ENCODE measurements at regions not wholly inside any gene's neighbourhood (a gene's known extent, or its start where the extent isn't known, plus 50 kb on each side); places are given as distances from the start of the nearest gene placed in this dataset.

DNA sequence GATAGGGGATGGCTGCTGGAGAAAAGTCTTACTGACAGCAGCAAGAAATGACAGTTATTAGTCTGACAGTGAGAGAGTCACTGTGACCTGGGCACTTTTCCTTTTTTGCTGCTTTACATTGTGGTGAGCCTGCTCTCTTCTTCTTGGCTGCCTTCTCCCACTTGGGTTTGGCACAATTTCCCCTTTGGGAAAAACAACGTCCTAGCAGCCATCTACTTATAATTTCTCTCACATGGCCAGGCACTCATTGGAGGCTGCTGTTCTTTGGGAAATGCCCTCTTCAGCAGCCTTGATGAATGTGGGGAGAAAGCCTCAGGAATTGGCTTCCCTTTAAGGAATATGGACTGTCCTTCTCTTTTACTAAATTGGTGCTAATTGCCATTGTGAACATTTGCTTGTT is 60.4 kb upstream of the SLC1A4 start:
- no peak for ATAC-seq

DNA sequence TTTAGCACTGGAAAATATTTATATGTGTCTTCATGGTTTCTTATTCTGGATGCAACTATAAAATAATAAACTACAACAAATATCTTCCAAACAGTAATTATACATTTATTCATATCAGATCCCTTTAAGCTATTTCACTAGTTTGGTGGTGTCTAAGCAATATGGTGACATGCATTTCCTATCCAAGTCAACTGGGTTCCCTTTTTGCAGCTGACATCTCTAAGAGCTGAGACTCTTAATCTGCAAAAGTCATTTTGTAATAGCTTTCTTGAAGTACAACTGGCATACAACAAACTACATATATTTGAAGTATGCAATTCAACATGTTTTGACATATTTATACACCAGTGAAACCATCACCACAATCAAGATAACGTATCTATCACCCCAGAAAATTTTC is 59.9 kb upstream of the SLC1A4 start:
- no peak for ATAC-seq
- TF ChIP-seq ARNTL (CRISPR knock-in tag; IDR thresholded peaks at IDR 0.05; ENCODE audit: borderline replicate concordance, low read depth) (no peak), TOX (CRISPR knock-in tag; IDR thresholded peaks at IDR 0.05; ENCODE audit: borderline replicate concordance) (no peak), CSDC2 (CRISPR knock-in tag; IDR thresholded peaks at IDR 0.05) (no peak), GLIS3 (CRISPR knock-in tag; IDR thresholded peaks at IDR 0.05) (no peak), ZC3H10 (CRISPR knock-in tag; IDR thresholded peaks at IDR 0.05) (no peak), TCF4 (CRISPR knock-in tag; IDR thresholded peaks at IDR 0.05; ENCODE audit: borderline replicate concordance) (no peak)
- TF ChIP-seq, protein P1, sequence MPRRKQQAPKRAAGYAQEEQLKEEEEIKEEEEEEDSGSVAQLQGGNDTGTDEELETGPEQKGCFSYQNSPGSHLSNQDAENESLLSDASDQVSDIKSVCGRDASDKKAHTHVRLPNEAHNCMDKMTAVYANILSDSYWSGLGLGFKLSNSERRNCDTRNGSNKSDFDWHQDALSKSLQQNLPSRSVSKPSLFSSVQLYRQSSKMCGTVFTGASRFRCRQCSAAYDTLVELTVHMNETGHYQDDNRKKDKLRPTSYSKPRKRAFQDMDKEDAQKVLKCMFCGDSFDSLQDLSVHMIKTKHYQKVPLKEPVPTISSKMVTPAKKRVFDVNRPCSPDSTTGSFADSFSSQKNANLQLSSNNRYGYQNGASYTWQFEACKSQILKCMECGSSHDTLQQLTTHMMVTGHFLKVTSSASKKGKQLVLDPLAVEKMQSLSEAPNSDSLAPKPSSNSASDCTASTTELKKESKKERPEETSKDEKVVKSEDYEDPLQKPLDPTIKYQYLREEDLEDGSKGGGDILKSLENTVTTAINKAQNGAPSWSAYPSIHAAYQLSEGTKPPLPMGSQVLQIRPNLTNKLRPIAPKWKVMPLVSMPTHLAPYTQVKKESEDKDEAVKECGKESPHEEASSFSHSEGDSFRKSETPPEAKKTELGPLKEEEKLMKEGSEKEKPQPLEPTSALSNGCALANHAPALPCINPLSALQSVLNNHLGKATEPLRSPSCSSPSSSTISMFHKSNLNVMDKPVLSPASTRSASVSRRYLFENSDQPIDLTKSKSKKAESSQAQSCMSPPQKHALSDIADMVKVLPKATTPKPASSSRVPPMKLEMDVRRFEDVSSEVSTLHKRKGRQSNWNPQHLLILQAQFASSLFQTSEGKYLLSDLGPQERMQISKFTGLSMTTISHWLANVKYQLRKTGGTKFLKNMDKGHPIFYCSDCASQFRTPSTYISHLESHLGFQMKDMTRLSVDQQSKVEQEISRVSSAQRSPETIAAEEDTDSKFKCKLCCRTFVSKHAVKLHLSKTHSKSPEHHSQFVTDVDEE (CRISPR knock-in tag; IDR thresholded peaks at IDR 0.05): no peak

More for the DNA sequence above, 60.4 kb upstream of the SLC1A4 start:
- TF ChIP-seq GLIS3 (CRISPR knock-in tag; IDR thresholded peaks at IDR 0.05) (no peak), TCF4 (CRISPR knock-in tag; IDR thresholded peaks at IDR 0.05; ENCODE audit: borderline replicate concordance) (no peak), SNAI2 (CRISPR knock-in tag; IDR thresholded peaks at IDR 0.05) (no peak), ZNF70 (CRISPR knock-in tag; IDR thresholded peaks at IDR 0.05) (no peak), ZFP3 (CRISPR knock-in tag; IDR thresholded peaks at IDR 0.05) (no peak), ARNTL (CRISPR knock-in tag; IDR thresholded peaks at IDR 0.05; ENCODE audit: borderline replicate concordance, low read depth) (no peak), PPARA (CRISPR knock-in tag; IDR thresholded peaks at IDR 0.05; ENCODE audit: borderline replicate concordance) (no peak), RARB (CRISPR knock-in tag; IDR thresholded peaks at IDR 0.05) (no peak), TOX (CRISPR knock-in tag; IDR thresholded peaks at IDR 0.05; ENCODE audit: borderline replicate concordance) (no peak), ZNF565 (CRISPR knock-in tag; conservative IDR thresholded peaks at IDR 0.05; ENCODE audit: low read depth) (no peak), ZNF8 (CRISPR knock-in tag; IDR thresholded peaks at IDR 0.05) (no peak), BACH2 (CRISPR knock-in tag; IDR thresholded peaks at IDR 0.05; ENCODE audit: borderline replicate concordance) (no peak)
- TF ChIP-seq, protein P1 (CRISPR knock-in tag; IDR thresholded peaks at IDR 0.05): no peak
- TF ChIP-seq, protein P2, sequence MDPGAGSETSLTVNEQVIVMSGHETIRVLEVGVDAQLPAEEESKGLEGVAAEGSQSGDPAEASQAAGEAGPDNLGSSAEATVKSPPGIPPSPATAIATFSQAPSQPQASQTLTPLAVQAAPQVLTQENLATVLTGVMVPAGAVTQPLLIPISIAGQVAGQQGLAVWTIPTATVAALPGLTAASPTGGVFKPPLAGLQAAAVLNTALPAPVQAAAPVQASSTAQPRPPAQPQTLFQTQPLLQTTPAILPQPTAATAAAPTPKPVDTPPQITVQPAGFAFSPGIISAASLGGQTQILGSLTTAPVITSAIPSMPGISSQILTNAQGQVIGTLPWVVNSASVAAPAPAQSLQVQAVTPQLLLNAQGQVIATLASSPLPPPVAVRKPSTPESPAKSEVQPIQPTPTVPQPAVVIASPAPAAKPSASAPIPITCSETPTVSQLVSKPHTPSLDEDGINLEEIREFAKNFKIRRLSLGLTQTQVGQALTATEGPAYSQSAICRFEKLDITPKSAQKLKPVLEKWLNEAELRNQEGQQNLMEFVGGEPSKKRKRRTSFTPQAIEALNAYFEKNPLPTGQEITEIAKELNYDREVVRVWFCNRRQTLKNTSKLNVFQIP (CRISPR knock-in tag; IDR thresholded peaks at IDR 0.05; ENCODE audit: borderline replicate concordance, low read depth): no peak
- TF ChIP-seq, protein P3, sequence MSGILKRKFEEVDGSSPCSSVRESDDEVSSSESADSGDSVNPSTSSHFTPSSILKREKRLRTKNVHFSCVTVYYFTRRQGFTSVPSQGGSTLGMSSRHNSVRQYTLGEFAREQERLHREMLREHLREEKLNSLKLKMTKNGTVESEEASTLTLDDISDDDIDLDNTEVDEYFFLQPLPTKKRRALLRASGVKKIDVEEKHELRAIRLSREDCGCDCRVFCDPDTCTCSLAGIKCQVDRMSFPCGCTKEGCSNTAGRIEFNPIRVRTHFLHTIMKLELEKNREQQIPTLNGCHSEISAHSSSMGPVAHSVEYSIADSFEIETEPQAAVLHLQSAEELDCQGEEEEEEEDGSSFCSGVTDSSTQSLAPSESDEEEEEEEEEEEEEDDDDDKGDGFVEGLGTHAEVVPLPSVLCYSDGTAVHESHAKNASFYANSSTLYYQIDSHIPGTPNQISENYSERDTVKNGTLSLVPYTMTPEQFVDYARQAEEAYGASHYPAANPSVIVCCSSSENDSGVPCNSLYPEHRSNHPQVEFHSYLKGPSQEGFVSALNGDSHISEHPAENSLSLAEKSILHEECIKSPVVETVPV (CRISPR knock-in tag; IDR thresholded peaks at IDR 0.05): no peak
- TF ChIP-seq, protein P4, sequence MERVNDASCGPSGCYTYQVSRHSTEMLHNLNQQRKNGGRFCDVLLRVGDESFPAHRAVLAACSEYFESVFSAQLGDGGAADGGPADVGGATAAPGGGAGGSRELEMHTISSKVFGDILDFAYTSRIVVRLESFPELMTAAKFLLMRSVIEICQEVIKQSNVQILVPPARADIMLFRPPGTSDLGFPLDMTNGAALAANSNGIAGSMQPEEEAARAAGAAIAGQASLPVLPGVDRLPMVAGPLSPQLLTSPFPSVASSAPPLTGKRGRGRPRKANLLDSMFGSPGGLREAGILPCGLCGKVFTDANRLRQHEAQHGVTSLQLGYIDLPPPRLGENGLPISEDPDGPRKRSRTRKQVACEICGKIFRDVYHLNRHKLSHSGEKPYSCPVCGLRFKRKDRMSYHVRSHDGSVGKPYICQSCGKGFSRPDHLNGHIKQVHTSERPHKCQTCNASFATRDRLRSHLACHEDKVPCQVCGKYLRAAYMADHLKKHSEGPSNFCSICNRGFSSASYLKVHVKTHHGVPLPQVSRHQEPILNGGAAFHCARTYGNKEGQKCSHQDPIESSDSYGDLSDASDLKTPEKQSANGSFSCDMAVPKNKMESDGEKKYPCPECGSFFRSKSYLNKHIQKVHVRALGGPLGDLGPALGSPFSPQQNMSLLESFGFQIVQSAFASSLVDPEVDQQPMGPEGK (CRISPR knock-in tag; IDR thresholded peaks at IDR 0.05; ENCODE audit: borderline replicate concordance): no peak
- TF ChIP-seq, protein P5, sequence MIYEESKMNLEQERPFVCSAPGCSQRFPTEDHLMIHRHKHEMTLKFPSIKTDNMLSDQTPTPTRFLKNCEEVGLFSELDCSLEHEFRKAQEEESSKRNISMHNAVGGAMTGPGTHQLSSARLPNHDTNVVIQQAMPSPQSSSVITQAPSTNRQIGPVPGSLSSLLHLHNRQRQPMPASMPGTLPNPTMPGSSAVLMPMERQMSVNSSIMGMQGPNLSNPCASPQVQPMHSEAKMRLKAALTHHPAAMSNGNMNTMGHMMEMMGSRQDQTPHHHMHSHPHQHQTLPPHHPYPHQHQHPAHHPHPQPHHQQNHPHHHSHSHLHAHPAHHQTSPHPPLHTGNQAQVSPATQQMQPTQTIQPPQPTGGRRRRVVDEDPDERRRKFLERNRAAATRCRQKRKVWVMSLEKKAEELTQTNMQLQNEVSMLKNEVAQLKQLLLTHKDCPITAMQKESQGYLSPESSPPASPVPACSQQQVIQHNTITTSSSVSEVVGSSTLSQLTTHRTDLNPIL (CRISPR knock-in tag; IDR thresholded peaks at IDR 0.05; ENCODE audit: low read depth): no peak

All from SK-N-SH treated with all-trans-retinoic acid at 6 μM for 48 hours (cell line).